HG03097 (cell line): ENCODE measurements at regions not wholly inside any gene's neighbourhood (a gene's known extent, or its start where the extent isn't known, plus 50 kb on each side); places are given as distances from the start of the nearest gene placed in this dataset.

Experiments
- ATAC-seq: cut with Tn5 transposase; IDR thresholded peaks from one replicate; pipeline ENCODE4 v1.9.1; 2021; ENCODE audit not compliant: unreplicated experiment, low FRiP score

DNA sequence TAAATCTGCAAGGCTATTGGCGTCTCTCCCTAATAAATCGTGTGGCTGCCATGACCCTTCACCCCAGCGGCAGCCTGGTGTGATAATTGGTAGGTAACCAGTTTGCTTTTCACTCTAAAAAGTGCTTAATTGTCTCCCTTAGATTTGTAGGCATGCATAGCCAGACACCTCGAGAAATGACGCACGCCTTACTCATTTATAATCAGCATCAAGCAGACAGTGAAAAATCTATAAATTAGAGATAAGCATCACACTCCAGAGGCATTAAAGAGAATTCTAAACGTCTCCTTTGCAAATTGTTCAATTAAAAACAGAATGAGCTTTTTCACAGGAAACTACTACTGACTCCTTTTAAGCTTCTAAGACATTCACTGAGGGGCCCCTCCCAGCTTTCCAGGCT, 110.2 kb upstream of the RPS6KA2 start:
- ATAC-seq, result no peak

DNA sequence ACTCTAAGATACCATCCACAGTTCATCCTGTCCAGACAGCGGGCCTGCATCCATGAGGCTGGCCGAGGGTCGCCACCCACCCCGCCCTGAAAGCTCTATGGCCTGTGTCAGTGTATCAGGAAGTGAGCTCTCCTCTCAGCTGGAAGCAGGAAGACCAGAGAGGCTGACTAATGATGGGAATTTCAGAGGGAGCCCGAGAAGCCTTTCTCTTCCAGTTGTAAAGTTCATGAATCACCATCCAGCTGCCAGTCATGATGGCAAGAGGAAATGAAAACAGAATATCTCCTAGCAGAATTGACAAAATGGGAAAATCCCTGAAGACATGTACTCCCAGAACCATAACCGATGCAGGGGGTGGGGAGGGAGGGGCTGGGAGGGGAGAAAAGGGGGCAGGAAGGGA, 109.6 kb upstream of the RPS6KA2 start:
- no peak for ATAC-seq

DNA sequence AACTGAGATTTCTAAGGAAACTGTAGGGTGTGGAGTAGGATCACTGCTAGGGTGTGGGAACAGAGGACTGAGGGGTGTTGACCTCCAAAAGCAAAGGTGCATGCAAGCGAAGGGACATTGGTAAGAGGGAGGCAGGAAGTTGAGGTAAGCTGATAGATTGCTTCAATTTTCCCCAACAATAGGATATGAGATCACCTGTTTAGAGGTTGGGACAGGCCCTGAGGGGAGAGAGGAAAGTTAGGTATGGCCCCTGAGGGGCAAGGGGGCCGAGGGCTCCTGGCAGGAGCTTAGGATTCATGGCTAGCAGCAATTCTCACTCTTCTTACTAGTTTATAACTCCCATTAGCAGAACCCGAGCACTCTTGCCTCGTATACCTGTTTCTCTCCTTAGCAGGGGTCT, 106.8 kb upstream of the RPS6KA2 start:
- no peak for ATAC-seq

DNA sequence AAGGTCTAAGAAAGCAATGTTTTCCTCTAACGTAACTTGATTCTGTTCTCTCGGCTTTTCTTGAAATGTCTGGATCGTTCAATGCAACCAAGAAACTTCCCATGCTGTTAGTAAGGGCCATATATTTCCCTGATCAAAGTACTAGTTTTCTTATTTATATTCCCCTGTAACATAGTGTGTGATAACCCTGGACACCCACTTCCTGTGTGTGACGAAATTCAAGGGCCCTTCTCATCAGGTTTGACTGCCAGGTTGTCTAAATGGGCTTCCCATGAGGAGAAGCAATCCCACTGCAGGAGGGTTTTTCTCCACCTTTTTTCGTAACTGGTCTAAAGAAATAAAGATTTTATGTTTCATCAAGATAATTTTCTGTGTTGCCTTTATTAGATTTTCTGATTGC, 102.6 kb upstream of the RPS6KA2 start:
- no peak for ATAC-seq

DNA sequence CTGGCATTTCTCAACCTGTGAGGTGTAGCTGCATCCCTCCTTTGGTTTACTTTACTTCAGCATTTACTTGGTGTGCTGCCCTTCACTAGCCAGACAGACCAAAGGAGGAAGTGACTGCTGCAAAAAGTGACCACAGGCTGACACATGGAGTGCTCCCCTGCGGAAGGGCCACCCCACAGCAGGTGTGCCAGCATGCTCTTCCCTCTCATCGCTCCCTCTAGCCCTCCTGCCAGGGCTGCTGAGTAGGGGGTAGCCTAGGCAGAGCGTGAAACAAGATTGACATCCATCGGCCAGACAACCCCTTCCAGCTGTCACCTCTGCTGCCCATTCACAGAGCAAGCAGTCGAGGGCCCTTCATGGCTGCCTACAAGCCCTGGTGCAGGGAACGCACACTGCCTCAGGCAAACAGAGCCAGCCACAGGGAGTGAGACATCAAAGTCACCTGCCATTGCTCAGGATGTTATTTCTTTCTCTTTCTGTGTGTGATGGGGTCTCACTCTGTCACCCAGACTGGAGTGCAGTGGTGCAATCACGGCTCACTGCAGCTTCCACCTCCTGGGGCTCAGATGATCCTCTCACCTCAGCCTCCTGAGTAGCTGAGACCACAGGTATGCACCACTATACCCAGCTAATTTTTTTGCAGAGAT, 102.0 kb upstream of the RPS6KA2 start:
- ATAC-seq, result no peak

DNA sequence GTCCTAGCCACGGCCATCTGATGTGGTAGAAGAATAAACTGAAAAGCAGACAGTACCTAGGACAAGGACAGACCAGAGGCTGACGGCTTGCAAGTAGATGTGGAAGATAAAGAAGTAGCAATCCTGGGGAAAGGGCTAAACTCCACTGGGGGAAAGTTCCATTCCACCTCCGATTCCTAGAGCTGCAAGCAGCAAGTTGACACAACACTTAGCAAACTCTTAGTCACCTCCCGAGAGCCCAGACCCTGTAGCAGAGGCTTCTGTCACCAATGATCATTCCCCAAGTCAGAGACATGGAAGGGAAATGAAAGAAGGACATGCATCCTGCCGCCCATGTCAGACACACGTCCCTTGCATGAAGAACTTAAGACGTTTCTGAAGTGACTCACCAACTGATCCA, 99.2 kb upstream of the RPS6KA2 start:
- ATAC-seq, result no peak

DNA sequence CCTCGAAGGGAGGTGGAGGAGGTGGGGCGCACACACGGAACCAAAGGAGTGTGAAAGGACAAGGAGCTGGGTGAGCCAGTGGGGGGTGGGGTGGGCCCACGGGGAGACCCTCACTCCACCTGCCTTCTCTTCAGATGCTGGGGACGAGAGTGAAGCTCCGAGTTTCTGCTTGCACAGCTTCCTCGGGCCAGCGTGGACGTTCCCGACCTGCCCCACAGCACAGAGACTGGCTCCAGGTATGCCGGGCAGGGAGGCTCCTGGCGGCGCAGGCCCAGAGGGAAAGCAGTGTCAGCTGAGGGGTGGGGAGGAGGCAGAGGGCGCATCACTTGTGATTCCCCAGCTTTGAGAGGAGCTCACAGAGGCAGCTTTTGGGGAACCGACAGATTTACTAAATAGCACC, 98.5 kb upstream of the RPS6KA2 start:
- ATAC-seq, result no peak

DNA sequence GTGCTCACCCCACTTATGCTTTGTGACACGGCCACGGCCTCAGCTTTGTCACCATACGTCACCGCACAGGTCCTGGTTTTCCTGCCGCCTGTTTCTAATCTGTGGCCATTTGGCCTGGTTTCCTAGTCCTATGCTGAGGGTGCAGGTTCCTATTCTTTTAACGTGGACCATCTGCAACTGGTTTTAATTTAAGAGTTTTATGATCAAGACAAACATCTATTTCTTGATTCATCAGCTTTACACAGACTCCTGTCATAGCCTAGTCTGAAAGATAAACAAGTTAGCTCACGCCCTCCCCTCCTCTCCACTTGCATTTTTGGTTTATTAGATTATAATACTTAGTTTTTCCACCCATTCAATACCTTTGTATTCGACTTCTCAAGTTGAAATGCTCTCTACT, 97.5 kb upstream of the RPS6KA2 start:
- no peak for ATAC-seq

DNA sequence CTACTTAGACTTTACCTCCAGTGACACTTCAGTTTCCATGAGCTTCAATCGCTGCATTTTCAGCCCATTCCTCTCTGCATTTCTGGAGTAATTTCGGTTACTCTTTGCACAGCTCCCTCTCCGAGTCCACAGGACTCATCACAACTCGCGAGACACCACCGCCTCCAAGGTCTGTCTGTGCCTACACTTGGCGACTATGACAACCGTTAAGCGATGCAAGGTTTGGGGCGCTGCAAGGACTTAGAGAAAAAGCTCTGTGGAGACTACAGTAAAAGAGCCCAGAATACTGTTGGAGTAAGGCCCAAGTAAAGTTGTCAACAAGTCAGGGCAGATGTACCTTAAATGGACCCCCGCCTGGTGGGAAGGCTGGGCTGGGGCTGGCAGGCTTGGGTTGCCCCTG, 95.7 kb upstream of the RPS6KA2 start:
- ATAC-seq, result no peak

DNA sequence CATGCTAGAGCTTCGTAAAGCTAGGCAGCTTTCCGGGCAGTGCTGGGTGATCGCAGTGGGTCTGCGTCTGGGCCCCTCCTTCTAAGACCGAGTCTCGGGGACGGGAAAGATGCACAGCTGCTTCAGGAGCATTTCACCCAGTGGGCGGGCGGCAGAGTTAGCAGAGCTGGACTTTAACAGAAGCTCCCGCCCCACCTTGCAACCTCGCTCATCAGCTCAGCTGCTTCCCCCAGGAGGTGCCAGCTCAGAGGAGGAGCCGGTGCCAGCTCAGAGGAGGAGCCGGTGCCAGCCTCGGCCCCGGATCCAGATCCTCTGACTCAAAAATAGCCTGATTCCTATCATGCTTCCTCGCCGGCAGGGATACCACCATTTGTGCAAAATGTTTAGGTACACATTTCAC, 94.5 kb upstream of the RPS6KA2 start:
- ATAC-seq, result no peak

DNA sequence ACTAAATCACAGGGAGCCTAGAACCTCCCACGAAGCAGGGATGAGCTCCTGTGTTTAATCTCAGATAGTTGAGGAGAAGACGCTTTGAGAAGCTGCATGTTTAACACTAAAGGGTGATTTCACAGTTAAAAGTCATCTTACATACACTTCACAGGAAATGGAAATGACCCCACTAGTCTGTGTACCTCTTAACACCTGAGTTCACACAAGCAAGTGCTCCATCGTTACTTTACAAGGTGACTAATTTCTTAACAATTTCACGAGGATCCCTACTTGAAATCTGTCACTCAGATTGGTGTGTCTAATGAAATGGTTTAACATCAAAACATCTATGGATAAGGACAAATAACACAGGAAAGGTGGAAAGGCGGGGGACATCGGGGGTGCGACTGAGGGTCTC, 93.8 kb upstream of the RPS6KA2 start:
- no peak for ATAC-seq

DNA sequence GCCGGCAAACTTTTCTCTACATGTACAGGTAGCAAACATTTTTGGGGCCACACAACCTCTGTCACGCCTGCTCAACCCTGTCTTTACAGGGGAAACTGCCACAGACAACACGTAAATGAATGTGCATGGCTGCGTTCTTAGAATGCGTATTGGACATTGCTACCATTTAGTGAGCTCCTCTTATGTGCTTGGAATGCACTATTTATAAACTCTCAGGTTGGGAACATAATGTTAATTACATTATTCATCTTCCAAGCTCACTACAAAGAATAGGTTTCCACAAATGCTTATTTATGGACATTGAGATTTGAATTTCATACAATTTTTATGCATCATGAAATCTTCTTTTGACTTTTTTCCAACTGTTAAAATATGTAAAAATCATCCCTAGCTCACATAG, 92.0 kb upstream of the RPS6KA2 start:
- no peak for ATAC-seq

DNA sequence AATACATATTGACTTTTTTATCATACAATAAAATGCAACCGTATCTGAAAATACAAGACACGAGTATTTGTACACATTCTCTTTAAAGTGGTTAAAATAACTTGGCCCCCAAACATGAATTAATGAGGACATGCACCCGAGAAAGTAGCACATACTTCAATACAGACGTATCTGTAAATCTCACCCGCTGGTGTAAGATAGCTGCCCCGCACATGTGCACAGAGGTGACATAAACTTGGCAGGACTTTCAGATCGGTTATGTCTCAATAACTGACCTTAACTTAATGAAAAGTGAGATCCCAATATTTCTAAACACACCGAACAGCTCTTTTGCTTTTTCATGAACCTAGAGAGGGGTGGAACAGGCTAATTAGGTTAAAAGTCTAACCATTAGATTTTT, 91.5 kb upstream of the RPS6KA2 start:
- ATAC-seq, result no peak

DNA sequence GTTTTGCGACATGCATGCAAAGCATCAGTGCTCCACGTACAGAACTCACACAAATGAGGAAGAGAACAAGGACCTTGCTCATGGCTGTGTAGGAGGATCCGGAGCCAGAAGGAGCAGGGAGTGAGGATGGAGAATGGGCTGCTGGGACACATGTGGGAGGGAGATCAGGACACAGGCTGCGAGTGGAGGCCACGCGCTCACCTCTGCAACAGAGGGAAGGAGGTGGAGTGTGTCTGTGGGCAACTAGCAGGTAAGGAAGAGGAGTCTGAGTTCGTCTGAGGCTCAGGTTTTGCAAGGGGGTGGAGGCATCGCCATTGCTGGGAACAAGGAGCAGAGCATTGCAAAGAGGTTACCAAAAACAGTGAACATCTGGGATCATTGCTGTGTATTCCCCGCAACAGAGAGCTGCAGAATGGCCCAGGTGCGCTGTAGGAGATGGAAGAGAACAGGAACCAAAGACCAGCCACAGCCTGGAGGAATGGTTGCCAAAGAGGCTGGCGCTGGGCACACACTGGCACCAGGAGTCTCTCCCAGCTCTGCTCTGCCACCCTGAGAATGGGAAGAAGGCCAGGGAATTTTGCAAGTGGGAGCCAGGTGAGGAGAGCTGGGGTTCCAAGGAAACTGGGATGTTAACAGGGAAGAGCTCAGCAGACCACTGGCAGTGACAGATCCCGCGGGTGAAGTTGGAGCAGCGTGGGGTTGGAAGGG, 90.0 kb upstream of the RPS6KA2 start:
- ATAC-seq, result no peak

DNA sequence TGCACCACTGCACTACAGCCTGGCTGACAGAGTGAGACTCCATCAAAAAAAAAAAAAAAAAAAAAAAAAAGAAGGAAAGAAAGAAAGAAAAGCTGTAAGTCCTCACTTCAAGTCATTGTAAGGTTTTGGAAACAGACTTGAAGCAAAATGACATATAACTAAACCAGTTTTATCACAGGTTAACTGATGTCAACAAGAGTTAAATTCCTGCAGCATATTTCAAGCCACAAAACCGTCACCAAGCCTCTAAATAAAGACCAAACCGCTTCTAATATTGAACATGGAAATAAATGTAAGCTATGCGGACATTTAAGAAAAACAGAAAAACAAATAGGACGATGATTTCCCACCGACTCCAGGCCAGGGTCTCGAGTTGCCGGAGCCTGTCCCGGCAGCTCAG, 88.9 kb upstream of the RPS6KA2 start:
- no peak for ATAC-seq

DNA sequence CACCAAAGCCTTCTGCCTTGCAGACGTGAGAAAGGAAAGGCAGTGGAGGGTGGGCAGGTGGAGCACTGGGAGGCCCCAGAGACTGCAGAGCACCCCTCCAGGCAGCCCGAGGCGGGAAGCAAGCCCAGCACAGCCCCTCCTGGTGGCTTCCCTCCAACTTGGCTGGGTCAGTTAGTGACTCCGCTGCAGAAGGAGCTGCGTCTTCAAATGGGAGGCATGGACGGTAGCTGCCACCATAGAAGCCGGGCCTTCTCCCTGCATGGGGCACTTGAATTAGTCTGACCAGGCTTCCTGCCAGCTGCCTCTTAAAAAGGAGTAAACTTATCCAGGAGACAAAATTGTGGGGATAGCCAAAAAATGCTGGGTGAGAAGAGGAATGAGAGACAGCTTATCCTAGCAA, 88.0 kb upstream of the RPS6KA2 start:
- ATAC-seq, result no peak

DNA sequence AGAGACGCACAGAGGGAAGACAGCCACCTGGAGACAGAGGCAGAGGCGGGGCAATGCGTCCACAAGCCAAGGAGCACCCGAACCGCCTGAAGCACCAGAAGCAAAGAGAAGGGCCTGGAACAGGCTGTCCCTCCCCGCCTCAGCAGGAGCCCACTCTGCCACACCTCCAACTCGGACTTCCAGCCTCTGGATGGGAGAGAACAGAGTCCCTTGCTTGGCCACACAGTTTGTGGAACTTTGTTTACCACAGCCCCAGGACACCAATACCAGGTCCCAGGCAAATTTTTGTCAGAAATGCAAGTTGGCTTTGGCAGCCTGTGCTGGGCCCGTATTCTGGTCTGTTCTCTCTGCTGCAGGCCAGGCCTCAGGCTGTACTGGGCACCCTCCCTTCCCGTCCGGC, 87.5 kb upstream of the RPS6KA2 start:
- ATAC-seq, result no peak

DNA sequence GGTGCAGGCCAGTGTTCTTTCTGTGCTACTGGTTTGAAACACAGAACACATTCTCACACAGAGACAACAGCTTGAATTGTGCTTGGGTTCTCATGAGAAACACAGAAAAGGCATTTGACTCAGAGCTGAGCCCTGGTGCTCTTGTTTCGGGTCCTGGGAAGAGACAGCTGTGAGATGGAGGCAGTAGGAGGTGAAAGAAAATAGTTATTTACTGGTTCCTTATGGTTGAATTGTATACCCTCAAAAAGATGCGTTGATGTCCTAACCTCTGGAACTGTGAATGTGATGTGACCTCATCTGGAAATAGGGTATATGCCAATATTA, 87.1 kb upstream of the RPS6KA2 start:
- ATAC-seq, result no peak

DNA sequence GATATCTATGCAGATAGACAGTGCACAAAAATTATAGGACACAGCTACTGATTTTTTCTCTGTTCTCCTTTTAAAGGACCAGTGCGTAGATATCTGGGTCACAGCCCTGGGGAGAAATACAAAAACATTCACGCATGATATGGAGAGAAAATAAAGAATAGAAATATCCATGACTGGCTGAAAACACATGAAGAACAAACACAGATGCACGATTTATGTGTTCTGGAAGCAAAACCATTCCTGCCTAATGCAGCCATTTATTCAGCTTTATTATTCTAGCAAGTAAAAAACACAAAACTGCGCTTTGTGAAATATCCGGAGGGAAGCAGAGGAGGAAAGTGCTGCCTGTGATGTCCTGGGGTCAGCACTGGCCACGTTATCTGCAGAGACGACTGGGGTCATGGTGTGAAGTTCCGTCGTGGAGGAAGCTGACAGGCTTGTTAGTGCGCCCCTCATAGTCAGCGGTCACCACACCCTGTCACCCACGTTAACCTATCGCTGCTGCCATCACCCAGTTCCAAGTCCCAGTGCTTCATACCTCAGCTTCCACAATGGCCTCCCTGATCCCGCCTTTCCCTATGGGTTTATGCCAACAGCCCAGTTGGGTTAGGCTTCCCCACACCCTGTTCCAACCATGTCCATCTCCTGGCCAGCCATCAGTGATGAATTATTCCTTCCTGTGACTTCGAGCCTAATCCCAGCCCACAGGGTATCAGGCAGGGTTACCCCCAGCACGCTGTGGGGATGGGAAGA, 86.6 kb upstream of the RPS6KA2 start:
- no peak for ATAC-seq

DNA sequence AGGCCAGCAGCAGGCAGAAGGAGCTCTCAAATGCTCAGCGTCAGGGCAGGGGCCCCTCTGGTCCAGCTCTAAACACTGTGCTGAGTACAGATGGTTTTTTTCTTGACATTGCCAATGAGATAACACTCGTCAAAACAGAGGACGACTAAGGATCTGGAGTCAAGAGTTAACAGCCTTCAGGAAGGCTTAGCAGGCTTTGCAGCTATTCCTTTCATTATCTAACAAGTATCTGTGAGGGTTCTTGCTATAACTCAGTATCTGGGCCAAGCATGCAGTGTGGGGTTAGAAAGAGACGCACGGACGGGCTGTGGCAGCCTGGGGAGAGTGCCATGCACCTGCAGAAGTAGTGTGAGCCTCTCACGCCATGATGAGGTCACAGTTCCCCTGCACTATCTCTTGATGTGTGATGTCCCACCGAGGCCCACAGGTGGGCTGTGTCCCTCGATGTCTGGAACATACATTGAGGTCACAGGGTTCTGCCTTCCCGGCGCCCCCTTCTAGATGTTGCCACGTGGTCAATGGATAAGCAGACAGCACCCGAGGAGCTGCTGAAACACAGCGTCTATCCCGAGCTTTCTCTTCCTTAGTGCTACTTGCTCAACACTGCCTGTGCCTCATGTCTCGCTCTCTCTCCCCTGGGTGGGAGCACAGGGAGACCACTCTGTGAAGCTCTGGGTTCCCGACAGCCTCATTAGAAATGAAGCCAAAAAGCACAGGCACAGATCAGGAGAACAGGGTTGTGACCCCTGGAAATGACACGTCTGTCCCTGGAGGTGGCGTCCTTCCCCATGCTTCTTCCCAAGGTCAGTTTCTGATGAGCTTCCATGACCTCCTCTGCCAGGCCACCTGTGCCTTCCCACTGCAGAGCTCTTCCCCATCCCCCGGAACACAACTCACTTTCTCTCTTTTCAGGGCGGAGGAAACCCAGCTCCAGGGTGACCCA, 85.5 kb upstream of the RPS6KA2 start:
- ATAC-seq, result no peak

DNA sequence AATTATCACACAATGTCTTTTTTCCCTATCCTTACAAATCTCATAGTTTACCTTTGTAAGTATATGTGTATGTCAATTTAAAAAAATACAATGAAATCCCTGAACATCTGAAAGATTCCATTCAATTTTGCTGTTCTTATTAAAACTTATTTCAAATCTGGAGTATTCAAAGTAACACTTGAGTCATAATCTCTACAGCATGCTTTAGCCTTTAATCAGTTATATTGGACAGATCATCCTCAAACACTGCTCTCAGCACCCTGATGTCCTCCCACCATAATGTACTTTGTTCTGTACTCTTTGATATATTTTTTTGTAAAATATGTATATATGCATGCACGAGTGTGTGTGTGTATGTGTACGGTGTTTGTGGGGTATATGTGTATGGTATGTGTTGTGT, 83.0 kb upstream of the RPS6KA2 start:
- ATAC-seq, result no peak
